ENCODE measurements at regions not wholly inside any gene's neighbourhood (a gene's known extent, or its start where the extent isn't known, plus 50 kb on each side); places are given as distances from the start of the nearest gene placed in this dataset.

GRCh38 chr2:24409700-24410556, 49.6 kb upstream of the ITSN2 start:
- no peak overlapping the region for H3K4me2 ChIP-seq (ENCODE audit: low read depth, low read length)
- H3K9me3 ChIP-seq (ENCODE audit: low read length): no peaks in the 10 kb centered on the region
- no peaks in the 10 kb centered on the region for H4K20me1 ChIP-seq (ENCODE audit: insufficient read depth, low read length)
- DNase-seq (ENCODE audit: low spot score) (peak; percentile 71), ATAC-seq (peak; percentile 89), FAIRE-seq (peak; percentile 87)
- H3K79me2 ChIP-seq (ENCODE audit: insufficient read depth, low read length): no peaks in the 10 kb centered on the region
- H3K27me3 ChIP-seq (ENCODE audit: control insufficient read depth in 1 of 2, insufficient read depth in 2 of 2, low read length in 2 of 2): no peaks in the 10 kb centered on the region
- no peak overlapping the region for H3K9ac ChIP-seq (ENCODE audit: insufficient read depth, low read depth, low read length)
- in situ Hi-C loops (cut with HindIII; ENCODE audit: extremely low pct_ligation_motif_present, low pct_unique_long_range_greater_than_20kb) (loop anchor here (25.0 kb wide), 1 partner anchor 727 kb away; no protein-coding TSS in a partner anchor), intact Hi-C loops (cut with micrococcal nuclease; ENCODE audit: unreplicated experiment) (loop anchor here (1.0 to 5.0 kb wide), 4 partner anchors 82 to 471 kb away; partner anchors contain the start of gene NCOA1)
- no TSS peak for BruUV-seq (replicated peaks)
- no peak overlapping the region for H3K27ac ChIP-seq (ENCODE audit: extremely low read length, insufficient read depth, low read length)
- WGBS (ENCODE audit: low lambda C conversion rate): 39% methylated on average over 13 of the region's 13 CpGs
- no peak overlapping the region for H3K4me3 ChIP-seq (replicated peaks in 1 of 3; ENCODE audit: insufficient read depth in 1 of 3, low read depth in 2 of 3, low read length in 3 of 3)
- CTCF ChIA-PET (ENCODE audit: low intra/inter-chr PET ratio, low total read pairs): interaction anchor here (1.1 to 3.3 kb wide), 4 partner anchors 133 to 478 kb away, joined by 3 to 43 read pairs (median 4); no protein-coding TSS in a partner anchor
- POLR2A ChIA-PET: interaction anchor here (1.5 kb wide), 1 partner anchor 10 kb away, joined by 4 read pairs; no protein-coding TSS in a partner anchor
- H3K4me1 ChIP-seq (ENCODE audit: insufficient read depth, low read length): 0 out of 2 replicates have a peak, but pooled peaks cover 4% of the 10 kb centered on the region
- no peak overlapping the region for H2AFZ ChIP-seq (ENCODE audit: low read length)
- H3K36me3 ChIP-seq (replicated peaks in 1 of 2; ENCODE audit: control insufficient read depth in 1 of 2, insufficient read depth in 2 of 2, low read length in 2 of 2): no peaks in the 10 kb centered on the region
- TF ChIP-seq RBFOX2 (IDR thresholded peaks at IDR 0.05; ENCODE audit: low read depth, low read length) (no peak), ZNF335 (CRISPR knock-in tag; IDR thresholded peaks at IDR 0.05) (0 out of 2 replicates have a peak, but pooled peaks have one; percentile 25), ZNF33A (CRISPR knock-in tag; IDR thresholded peaks at IDR 0.05; ENCODE audit: borderline replicate concordance) (no peak), SMC3 (IDR thresholded peaks at IDR 0.05; ENCODE audit: low read length) (peak; percentile 91), GATAD2A (CRISPR knock-in tag; IDR thresholded peaks at IDR 0.05) (0 out of 2 replicates have a peak, but pooled peaks have one; percentile 14), NCOA2 (CRISPR knock-in tag; IDR thresholded peaks at IDR 0.05) (peak; percentile 13; the same call in 1 of the 2 replicates), GABPA (IDR thresholded peaks at IDR 0.05; ENCODE audit: low read depth, low read length) (no peak), GABPA (CRISPR knock-in tag; IDR thresholded peaks at IDR 0.05; ENCODE audit: low read depth) (no peak), ZNF33B (CRISPR knock-in tag; IDR thresholded peaks at IDR 0.05) (0 out of 2 replicates have a peak, but pooled peaks have one; percentile 32), ETV5 (CRISPR knock-in tag; IDR thresholded peaks at IDR 0.05; ENCODE audit: borderline replicate concordance) (0 out of 2 replicates have a peak, but pooled peaks have one; percentile 11), SMYD3 (CRISPR knock-in tag; IDR thresholded peaks at IDR 0.05) (no peak), TEAD3 (CRISPR knock-in tag; optimal IDR thresholded peaks at IDR 0.05; ENCODE audit: borderline replicate concordance) (peak; percentile 16), HINFP (CRISPR knock-in tag; IDR thresholded peaks at IDR 0.05; ENCODE audit: low read depth) (no peak), ATF7-NPFF (CRISPR knock-in tag; IDR thresholded peaks at IDR 0.05; ENCODE audit: low read depth) (no peak), ZBTB7A (CRISPR knock-in tag; IDR thresholded peaks at IDR 0.05) (no peak), SOX5 (CRISPR knock-in tag; IDR thresholded peaks at IDR 0.05; ENCODE audit: borderline replicate concordance) (0 out of 2 replicates have a peak, but pooled peaks have one; percentile 19), ZFAT (CRISPR knock-in tag; conservative IDR thresholded peaks at IDR 0.05) (no peak), MTERF4 (CRISPR knock-in tag; IDR thresholded peaks at IDR 0.05) (no peak), ZNF362 (CRISPR knock-in tag; IDR thresholded peaks at IDR 0.05; ENCODE audit: borderline replicate concordance) (no peak), ZNF691 (CRISPR knock-in tag; IDR thresholded peaks at IDR 0.05; ENCODE audit: borderline replicate concordance, low read depth) (no peak), RAD21 (CRISPR knock-in tag; IDR thresholded peaks at IDR 0.05) (peak; percentile 65)
